ENCODE measurements at regions not wholly inside any gene's neighbourhood (a gene's known extent, or its start where the extent isn't known, plus 50 kb on each side); places are given as distances from the start of the nearest gene placed in this dataset.

GRCh38 chr2:12267042-12267441 lies 449.7 kb upstream of the TRIB2 start:
- FAIRE-seq, result no peak

- no peak for FAIRE-seq
Measured at GRCh38 chr2:12269041-12269972, 447.4 kb upstream of the TRIB2 start.

- FAIRE-seq, result no peak
Measured at GRCh38 chr2:12270876-12271588, 445.7 kb upstream of the TRIB2 start.

- FAIRE-seq, result no peak
Measured at GRCh38 chr2:12271589-12271984, 445.1 kb upstream of the TRIB2 start.

GRCh38 chr2:12273111-12273510 lies 443.6 kb upstream of the TRIB2 start:
- no peak for FAIRE-seq

GRCh38 chr2:12274591-12274990 lies 442.1 kb upstream of the TRIB2 start:
- no peak for FAIRE-seq

DNA sequence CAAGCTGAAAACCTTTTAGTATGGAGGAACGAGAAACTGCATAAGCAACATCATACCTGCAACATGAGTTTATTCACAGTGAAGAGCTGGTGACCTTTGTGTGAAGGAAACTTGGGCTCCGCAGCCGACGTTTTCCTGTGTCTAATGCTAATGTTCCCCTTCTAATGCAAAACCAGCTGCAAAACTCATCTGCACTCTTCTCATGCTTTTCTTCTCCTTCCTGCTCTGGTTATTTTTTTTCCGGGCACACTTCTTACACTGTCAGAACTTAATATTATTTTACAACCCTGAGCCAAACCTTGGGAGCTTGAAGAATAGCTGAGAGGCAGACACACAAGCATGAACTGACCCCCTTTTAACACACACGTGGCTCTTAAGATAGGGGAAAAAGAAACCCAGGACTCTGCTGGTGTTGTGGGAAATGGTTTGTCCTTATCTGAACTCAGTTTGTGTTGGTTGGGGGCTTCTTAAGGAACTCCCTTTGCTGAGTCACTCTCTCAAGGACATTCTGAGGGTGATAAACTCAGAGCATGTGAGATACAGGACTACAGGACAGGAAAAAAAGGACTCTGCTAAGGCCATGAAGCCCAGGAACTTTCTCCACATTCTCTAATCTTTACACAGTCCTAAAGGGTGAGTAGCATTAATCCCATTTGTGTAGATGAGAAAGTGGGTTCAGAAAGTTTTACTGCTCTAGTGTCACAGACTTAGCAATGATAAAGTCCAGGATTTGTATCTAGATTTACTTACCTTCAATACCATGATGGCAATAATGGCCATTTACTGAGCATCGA lies 439.3 kb upstream of the TRIB2 start:
- FAIRE-seq, result no peak

GRCh38 chr2:12278217-12278750 lies 438.5 kb upstream of the TRIB2 start:
- FAIRE-seq, result no peak

DNA sequence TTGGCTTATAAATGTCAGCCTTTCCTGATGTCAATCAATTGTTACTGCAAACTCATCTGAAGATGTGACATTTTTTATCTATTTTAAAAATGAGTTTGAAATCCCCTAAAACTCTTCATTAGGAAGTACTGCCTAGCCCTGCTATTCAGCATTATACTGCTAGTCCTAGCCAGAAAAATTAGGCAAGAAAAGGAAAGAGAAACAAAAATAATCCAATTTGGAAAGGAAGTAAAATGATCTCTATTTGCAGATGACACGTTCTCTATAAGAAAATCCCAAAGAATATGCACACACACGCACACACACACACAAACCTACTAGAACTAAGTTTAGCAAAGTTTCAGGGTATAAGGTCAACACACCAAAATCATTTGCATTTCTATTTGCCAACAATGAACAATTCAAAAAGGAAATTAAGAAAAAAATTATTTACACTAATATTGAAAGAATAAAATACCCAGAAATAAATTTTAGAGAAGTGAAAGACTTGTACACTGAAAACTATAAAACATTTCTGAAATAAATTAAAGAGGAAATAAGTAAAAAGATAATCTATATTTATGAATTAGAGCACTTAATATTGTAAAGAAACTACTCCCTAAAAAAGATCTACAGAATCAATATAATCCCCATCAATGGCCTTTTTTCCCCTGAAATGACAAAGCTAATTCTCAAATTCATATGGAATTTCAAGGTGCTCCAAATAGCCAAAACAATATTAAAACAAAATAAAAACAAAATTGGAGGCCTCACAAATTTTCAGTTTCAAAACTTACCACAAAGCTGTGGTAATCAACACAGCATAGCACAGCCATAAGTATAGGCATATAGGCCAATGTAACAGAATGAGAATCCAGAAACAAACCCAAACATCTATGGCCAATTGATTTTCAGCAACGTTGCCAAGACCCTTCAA lies 433.7 kb upstream of the TRIB2 start:
- no peak for FAIRE-seq

DNA sequence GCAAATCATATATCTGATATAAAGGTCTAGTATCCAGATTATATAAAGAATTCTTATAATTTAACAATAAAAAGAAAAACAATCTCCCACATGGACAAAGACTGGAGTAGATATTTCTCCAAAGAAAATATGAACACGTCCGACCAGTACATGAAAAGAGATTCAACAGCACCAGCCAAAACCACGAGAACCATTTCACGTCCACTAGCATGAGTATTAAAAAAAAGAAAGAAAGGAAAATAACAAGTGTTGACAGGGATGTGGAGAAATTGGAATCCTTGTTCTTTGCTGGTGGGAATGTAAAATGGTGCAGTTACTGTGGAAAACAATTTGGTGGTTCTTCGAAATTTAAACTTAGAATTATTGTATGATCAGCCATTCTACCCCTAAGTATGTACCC lies 432.7 kb upstream of the TRIB2 start:
- FAIRE-seq, result no peak

DNA sequence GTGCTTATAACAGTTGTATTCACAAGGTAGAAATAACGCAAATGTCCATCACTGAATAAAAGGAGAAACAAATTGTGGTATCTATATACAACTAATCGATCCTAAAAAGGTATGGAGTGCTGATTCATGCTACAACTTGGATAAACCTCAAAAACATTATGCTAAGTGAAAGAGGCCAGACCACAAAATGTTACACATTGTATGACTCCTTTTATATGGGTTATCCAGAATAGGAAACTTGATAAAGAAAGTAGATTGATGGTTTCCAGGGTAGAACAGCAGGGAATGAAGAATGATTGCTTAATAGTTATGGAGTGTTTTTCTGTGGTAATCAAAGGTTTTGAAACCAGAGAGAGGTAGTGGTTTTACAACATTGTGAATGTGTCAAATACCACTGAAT lies 432.2 kb upstream of the TRIB2 start:
- no peak for FAIRE-seq

GRCh38 chr2:12286347-12286746 lies 430.4 kb upstream of the TRIB2 start:
- FAIRE-seq, result no peak

GRCh38 chr2:12287220-12287751 lies 429.4 kb upstream of the TRIB2 start:
- FAIRE-seq, result no peak

- no peak for FAIRE-seq
Measured at GRCh38 chr2:12288048-12288447, 428.7 kb upstream of the TRIB2 start.

- FAIRE-seq, result peak; percentile 67
Measured at GRCh38 chr2:12289120-12289802, 427.5 kb upstream of the TRIB2 start.

DNA sequence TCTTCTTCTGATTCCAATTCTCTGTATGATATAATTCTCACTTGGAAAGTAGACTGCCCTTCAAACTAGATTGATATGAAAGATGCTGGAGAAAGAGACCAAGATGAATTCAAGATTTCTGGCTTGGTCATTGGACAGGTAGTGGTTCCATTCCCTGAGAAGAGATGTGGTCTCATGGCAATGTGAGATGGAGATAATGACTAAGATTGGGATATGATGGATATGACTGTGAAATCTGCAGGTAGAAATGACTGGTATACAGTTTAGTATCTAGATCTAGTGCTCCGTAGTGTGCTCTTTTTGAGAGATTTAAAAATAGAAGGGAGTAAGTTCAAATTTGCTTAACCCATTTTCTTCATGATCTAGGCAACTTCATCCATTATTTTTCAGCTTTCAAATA lies 425.4 kb upstream of the TRIB2 start:
- no peak for FAIRE-seq

DNA sequence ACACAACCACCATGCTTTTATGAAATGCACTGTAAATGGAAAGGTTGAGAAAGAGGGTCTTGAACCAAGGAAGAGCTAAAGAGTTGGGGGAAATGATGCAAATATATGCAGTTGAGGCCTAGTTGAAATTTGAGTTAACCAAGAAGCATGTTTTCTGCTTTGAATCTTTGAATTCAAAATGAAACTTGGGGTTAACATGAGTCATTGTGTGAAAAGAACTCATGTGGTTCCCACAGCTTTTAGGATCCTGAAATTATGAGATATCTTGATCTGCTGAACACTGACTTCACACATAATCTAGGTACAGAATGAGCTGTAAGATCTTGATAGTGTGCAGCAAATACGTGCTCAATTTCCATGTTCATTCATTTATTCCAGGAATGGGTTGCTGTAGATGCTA lies 422.9 kb upstream of the TRIB2 start:
- no peak for FAIRE-seq

GRCh38 chr2:12295856-12296519 lies 420.7 kb upstream of the TRIB2 start:
- no peak for FAIRE-seq

- no peak for FAIRE-seq
Measured at GRCh38 chr2:12296915-12297314, 419.8 kb upstream of the TRIB2 start.

DNA sequence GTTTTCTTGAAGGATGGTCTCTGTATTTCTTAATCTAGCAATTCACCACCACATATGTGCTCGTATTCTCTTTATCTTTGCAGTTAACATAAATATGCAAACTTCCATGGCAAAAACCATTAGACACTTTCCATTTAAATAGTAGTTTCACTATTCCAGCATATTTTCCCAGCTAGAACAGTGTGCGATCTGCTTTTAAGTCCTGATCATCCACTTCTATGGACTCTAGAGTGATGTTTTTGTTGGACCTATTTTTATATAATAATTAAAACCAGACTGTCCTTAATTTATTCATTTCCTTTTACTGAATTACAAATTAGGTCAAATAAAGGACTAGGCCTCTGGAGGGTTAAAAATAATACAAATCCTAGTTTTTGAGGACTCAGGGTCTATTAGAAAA lies 418.4 kb upstream of the TRIB2 start:
- no peak for FAIRE-seq

DNA sequence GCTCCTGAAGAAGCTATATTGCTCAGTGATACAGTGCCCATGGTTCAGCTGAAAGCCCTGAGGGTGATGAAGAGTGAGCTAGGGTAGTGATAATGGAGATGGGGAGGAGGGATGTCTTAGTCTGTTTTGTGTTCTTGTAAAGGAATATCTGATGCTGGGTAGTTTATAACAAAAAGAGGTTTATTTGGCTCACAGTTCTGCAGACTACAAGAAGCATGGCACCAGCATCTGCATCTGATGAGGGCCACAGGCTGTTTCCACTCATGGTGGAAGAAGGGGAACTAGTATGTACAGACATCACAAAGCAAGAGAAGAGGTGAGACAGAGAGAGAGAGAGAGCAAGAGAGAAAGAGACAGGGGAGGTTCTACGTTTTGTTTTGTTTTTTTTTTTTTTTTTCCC lies 417.3 kb upstream of the TRIB2 start:
- FAIRE-seq, result no peak
